SK-N-SH (cell line): ENCODE measurements at regions not wholly inside any gene's neighbourhood (a gene's known extent, or its start where the extent isn't known, plus 50 kb on each side); places are given as distances from the start of the nearest gene placed in this dataset.

Experiments
- CTCF ChIA-PET: fragments of 300-600, 350-600 bp; formaldehyde crosslinking; extraction: SDS; loops from one replicate; lab custom pipeline; 2021; lab: Yijun Ruan, JAX
- POLR2A ChIA-PET: fragments of 350-600 bp; sonication (Branson Sonifier 250); formaldehyde crosslinking; extraction: SDS; loops from one replicate; lab custom pipeline; 2020; ENCODE audit warnings: antibody characterized with exemption, inconsistent platforms; lab: Yijun Ruan, JAX
- DNase-seq: peaks from one replicate; pipeline ENCODE4 v3.0.0; 2012
- H2AFZ ChIP-seq: fragments of 200-600 bp; sonication (generic); 2 replicates; pipeline ENCODE4 v1.8.1; 2016; ENCODE audit warnings: antibody characterized with exemption, mild to moderate bottlenecking, low read depth
- H3F3A ChIP-seq: fragments of 200-600 bp; sonication (generic); replicated peaks from 2 replicates; pipeline ENCODE3; 2016; ENCODE audit warnings: antibody characterized with exemption, mild to moderate bottlenecking; ENCODE audit not compliant: insufficient read depth
- H3K27ac ChIP-seq, 2 experiments: fragments of 200-500 bp in 1 of 2; fragments of 200-600 bp in 1 of 2; sonication (Bioruptor generic) in 1 of 2; sonication (generic), shearing (Covaris generic) in 1 of 2; 2 replicates each; pipeline versions ENCODE4 v1.5.1 to v1.6.1; 2014 to 2016; ENCODE audit warnings: low read depth in 2 of 2, inconsistent platforms in 1 of 2, low read length in 1 of 2, mild to moderate bottlenecking in 1 of 2, mixed read lengths in 1 of 2
- H3K27me3 ChIP-seq: fragments of 200-600 bp; sonication (generic), shearing (Covaris generic); 2 replicates; pipeline ENCODE4 v1.6.1; 2016; ENCODE audit warnings: mixed run types; ENCODE audit not compliant: insufficient read depth
- H3K36me3 ChIP-seq, 2 experiments: fragments of 200-500 bp in 1 of 2; fragments of 200-600 bp in 1 of 2; sonication (Bioruptor generic) in 1 of 2; sonication (generic) in 1 of 2; replicated peaks in 1 of 2; 2 replicates each; pipeline versions ENCODE3 to v1.5.1; 2014 to 2016; ENCODE audit warnings: low read length in 1 of 2, mild to moderate bottlenecking in 1 of 2; ENCODE audit not compliant: insufficient read depth in 2 of 2, control insufficient read depth in 1 of 2
- H3K4me1 ChIP-seq, 2 experiments: fragments of 200-500 bp in 1 of 2; fragments of 200-600 bp in 1 of 2; sonication (Bioruptor generic) in 1 of 2; sonication (generic), shearing (Covaris generic) in 1 of 2; 2 replicates each; pipeline versions ENCODE4 v1.5.1 to v1.6.1; 2014 to 2016; ENCODE audit warnings: low read depth in 1 of 2, low read length in 1 of 2, mixed run types in 1 of 2; ENCODE audit not compliant: insufficient read depth in 2 of 2, control insufficient read depth in 1 of 2
- H3K4me2 ChIP-seq: fragments of 200-600 bp; sonication (generic), shearing (Covaris generic); 2 replicates; pipeline ENCODE4 v1.6.1; 2017; ENCODE audit warnings: mixed run types
- H3K4me3 ChIP-seq, 2 experiments: fragments of 200-500 bp in 1 of 2; fragments of 200-600 bp in 1 of 2; sonication (Bioruptor generic) in 1 of 2; sonication (generic), shearing (Covaris generic) in 1 of 2; 2 replicates each; pipeline versions ENCODE4 v1.5.1 to v1.8.1; 2014 to 2016; ENCODE audit warnings: low read depth in 2 of 2, inconsistent platforms in 1 of 2, low read length in 1 of 2, mild to moderate bottlenecking in 1 of 2, mixed read lengths in 1 of 2, moderate library complexity in 1 of 2
- H3K79me2 ChIP-seq: fragments of 200-600 bp; sonication (generic); 2 replicates; pipeline ENCODE4 v1.8.1; 2017; ENCODE audit warnings: mild to moderate bottlenecking; ENCODE audit not compliant: insufficient read depth
- H3K9ac ChIP-seq: fragments of 200-600 bp; sonication (generic); 2 replicates; pipeline ENCODE4 v1.6.1; 2017; ENCODE audit warnings: mixed run types
- H3K9me2 ChIP-seq: fragments of 200-600 bp; sonication (generic); 2 replicates; pipeline ENCODE4 v1.6.1; 2017; ENCODE audit warnings: mixed run types
- H3K9me3 ChIP-seq: fragments of 200-600 bp; sonication (generic); 2 replicates; pipeline ENCODE4 v1.6.1; 2017; ENCODE audit warnings: mixed run types, mild to moderate bottlenecking, moderate library complexity
- H4K20me1 ChIP-seq: fragments of 200-600 bp; sonication (generic); 2 replicates; pipeline ENCODE4 v1.6.1; 2017; ENCODE audit warnings: mild to moderate bottlenecking, mixed run types; ENCODE audit not compliant: insufficient read depth
- CHD2 ChIP-seq: fragments of 150-350 bp; IDR thresholded peaks from 2 replicates; pipeline ENCODE4 v1.6.1; 2018; ENCODE audit warnings: low read length; ENCODE audit not compliant: partially characterized antibody
- CTCF ChIP-seq: fragments of 200-600 bp; sonication (generic); IDR thresholded peaks from 2 replicates; pipeline ENCODE4 v1.6.1; 2017; ENCODE audit warnings: antibody characterized with exemption, mild to moderate bottlenecking, moderate library complexity
- FOSL2 ChIP-seq: IDR thresholded peaks from 2 replicates; pipeline ENCODE4 v1.4.0; 2012; ENCODE audit warnings: low read depth, mild to moderate bottlenecking, moderate library complexity, borderline replicate concordance
- FOXJ3 ChIP-seq: sonication (generic); formaldehyde crosslinking; IDR thresholded peaks from 2 replicates; pipeline ENCODE4 v1.5.1; 2020; ENCODE audit warnings: mild to moderate bottlenecking, missing genetic modification reagents
- MXI1 ChIP-seq: IDR thresholded peaks from 2 replicates; pipeline ENCODE4 v1.6.1; 2012; ENCODE audit warnings: mild to moderate bottlenecking, low read depth, low read length, improper control_type of control experiment
- NRF1 ChIP-seq: IDR thresholded peaks from 2 replicates; pipeline ENCODE4 v1.6.1; 2012; ENCODE audit warnings: low read depth, mild to moderate bottlenecking, low read length
- RCOR1 ChIP-seq: fragments of 150-350 bp; IDR thresholded peaks from 2 replicates; pipeline ENCODE4 v1.6.1; 2017; ENCODE audit warnings: antibody characterized with exemption, low read length
- SIN3A ChIP-seq: IDR thresholded peaks from 2 replicates; pipeline ENCODE4 v1.6.1; 2012; ENCODE audit warnings: low read depth, mild to moderate bottlenecking, low read length, moderate library complexity, borderline replicate concordance
- SMC3 ChIP-seq: IDR thresholded peaks from 2 replicates; pipeline ENCODE4 v1.6.1; 2012; ENCODE audit warnings: low read depth, low read length, improper control_type of control experiment
- TEAD4 ChIP-seq: IDR thresholded peaks from 2 replicates; pipeline ENCODE4 v1.4.0; 2012; ENCODE audit warnings: mild to moderate bottlenecking, borderline replicate concordance; ENCODE audit not compliant: insufficient read depth
- USF1 ChIP-seq: IDR thresholded peaks from 2 replicates; pipeline ENCODE4 v1.4.0; 2012; ENCODE audit warnings: low read depth, borderline replicate concordance
- WGBS: methylation state at CpG from one replicate; pipeline ENCODE4 v1.1.6; 2017; ENCODE audit warnings: low lambda C conversion rate; 5-methylcytosine and 5-hydroxymethylcytosine counted together
- TF ChIP-seq, protein P1 (sequence below): IDR thresholded peaks from 2 replicates; pipeline ENCODE4 v1.4.0; 2012; ENCODE audit warnings: low read depth, borderline replicate concordance

GRCh38 chr6:152920016-152920415 lies 62.8 kb downstream of the FBXO5 start:
- no peak overlapping the region for H3K9ac ChIP-seq
- CTCF ChIA-PET: interaction anchor here (0.6 kb wide), 1 partner anchor 215 kb away, joined by 3 read pairs; no protein-coding TSS in a partner anchor

More at GRCh38 chr6:152920016-152920415, 62.8 kb downstream of the FBXO5 start:
- H3K4me1 ChIP-seq: no peaks in the 10 kb centered on the region
- POLR2A ChIA-PET: no interaction called here
- no peak overlapping the region for H3K4me3 ChIP-seq
- WGBS: 37% methylated on average over 3 of the region's 3 CpGs
- no peaks in the 10 kb centered on the region for H4K20me1 ChIP-seq
- H3K4me2 ChIP-seq: no peak overlapping the region
- no peak overlapping the region for H3K27ac ChIP-seq
- no peak for DNase-seq
- H3K79me2 ChIP-seq: no peaks in the 10 kb centered on the region
- H3K36me3 ChIP-seq: no peaks in the 10 kb centered on the region
- TF ChIP-seq CHD2 (no peak), NRF1 (no peak), RCOR1 (no peak), CTCF (no peak), SMC3 (no peak), SIN3A (no peak), USF1 (no peak), FOSL2 (no peak), FOXJ3 (no peak), TEAD4 (no peak), MXI1 (no peak)
- TF ChIP-seq, protein P1, sequence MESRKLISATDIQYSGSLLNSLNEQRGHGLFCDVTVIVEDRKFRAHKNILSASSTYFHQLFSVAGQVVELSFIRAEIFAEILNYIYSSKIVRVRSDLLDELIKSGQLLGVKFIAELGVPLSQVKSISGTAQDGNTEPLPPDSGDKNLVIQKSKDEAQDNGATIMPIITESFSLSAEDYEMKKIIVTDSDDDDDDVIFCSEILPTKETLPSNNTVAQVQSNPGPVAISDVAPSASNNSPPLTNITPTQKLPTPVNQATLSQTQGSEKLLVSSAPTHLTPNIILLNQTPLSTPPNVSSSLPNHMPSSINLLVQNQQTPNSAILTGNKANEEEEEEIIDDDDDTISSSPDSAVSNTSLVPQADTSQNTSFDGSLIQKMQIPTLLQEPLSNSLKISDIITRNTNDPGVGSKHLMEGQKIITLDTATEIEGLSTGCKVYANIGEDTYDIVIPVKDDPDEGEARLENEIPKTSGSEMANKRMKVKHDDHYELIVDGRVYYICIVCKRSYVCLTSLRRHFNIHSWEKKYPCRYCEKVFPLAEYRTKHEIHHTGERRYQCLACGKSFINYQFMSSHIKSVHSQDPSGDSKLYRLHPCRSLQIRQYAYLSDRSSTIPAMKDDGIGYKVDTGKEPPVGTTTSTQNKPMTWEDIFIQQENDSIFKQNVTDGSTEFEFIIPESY: no peak
- H3K9me2 ChIP-seq: no peaks in the 10 kb centered on the region
- no peaks in the 10 kb centered on the region for H3K9me3 ChIP-seq
- no peaks in the 10 kb centered on the region for H3K27me3 ChIP-seq
- no peaks in the 10 kb centered on the region for H3F3A ChIP-seq
- H2AFZ ChIP-seq: no peak overlapping the region
